ENCODE measurements at regions not wholly inside any gene's neighbourhood (a gene's known extent, or its start where the extent isn't known, plus 50 kb on each side); places are given as distances from the start of the nearest gene placed in this dataset.

DNA sequence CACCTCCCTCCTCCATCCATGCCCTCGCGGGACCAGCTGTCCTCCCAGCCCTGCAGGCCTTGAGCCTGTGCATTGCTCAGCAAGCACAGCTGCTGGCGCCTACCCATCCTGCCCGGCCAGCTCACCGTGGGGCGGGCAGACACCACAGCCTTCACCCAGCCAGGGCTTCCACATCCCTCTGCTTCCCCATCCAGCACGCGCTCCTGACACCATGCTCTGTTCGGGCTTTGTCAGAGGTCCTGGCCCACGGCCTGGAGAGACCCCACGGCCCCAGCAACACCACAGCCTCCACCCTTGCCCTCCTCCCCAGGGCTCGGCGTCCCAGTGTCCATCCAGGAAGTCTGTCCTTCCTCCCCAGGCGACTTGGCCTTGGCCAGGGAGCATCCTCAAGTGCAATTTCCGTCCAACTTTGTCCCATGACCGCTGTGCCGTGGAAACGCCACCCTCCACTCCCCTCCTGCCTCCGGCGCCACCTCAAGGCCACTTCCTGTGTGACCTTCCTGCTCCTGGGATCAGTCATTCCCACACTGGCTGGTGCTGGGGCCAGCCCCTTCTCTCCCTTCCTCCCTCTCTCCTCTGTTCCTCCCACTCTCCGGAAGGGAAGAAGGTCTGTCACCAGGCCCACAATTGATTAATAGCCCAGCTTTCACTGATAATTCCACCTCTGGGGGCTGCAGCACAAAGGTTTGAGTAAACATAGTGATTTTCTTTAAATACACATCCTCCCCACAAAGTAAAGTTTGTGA lies 71.5 kb upstream of the SMNDC1 start:
- Histone ChIP-seq H3K27me3 (ENCODE audit: control insufficient read depth, insufficient read depth, low read length) (no peaks in the 10 kb centered on the region), H3K4me1 (ENCODE audit: control insufficient read depth, insufficient read depth, low read length) (no peaks in the 10 kb centered on the region), H3K9me3 (ENCODE audit: control insufficient read depth, insufficient read depth, low read length) (no peaks in the 10 kb centered on the region), H3K36me3 (ENCODE audit: control insufficient read depth, insufficient read depth, low read length) (no peaks in the 10 kb centered on the region), H3K4me3 (ENCODE audit: low read length) (no peak overlapping the region), H3K27ac (ENCODE audit: low read length) (no peak overlapping the region)
- TF ChIP-seq CTCF (IDR thresholded peaks at IDR 0.05) = no peak
- Mint-ChIP-seq H3K27ac (no peak overlapping the region), H3K36me3 (no peaks in the 10 kb centered on the region), H3K4me1 (peaks cover 13 to 20% of the 10 kb centered on the region in 2 donors), H3K4me3 (no peak overlapping the region), H3K9me3 (no peaks in the 10 kb centered on the region), H3K27me3 (ENCODE audit: low read depth in 2 of 2) (peaks cover 11 to 14% of the 10 kb centered on the region in 2 donors)
- ATAC-seq (no peak), DNase-seq (no peak)
- intact Hi-C loops (cut with micrococcal nuclease) = no loop called here
- WGBS (ENCODE audit: insufficient coverage) = 71% methylated on average over 21 of the region's 21 CpGs

DNA sequence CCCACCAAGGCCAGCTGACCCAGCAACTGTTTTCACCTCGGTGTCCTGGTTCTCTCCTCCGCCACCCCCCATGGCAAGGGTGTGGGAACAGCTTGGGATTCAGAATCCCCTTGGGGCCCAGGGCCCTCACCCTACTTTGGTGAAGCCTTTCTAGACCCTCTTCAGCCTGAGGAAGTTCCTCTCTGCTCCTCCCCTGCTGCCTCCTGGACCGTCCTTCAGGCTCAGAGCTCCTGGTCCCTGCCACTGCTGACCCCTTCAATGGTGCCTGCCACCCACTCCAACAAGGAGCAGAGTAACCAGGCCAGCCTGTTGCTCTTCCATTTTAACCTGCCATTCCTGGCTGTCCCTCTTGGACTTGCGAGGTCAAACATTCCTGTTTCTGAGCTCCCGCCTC lies 72.0 kb upstream of the SMNDC1 start:
- 71% methylated on average over 5 of the region's 5 CpGs for WGBS (ENCODE audit: insufficient coverage)
- H3K4me3 ChIP-seq (ENCODE audit: low read length) = no peak overlapping the region
- Mint-ChIP-seq H3K4me1 (peaks cover 13 to 20% of the 10 kb centered on the region in 2 donors), H3K4me3 (no peak overlapping the region), H3K36me3 (no peaks in the 10 kb centered on the region), H3K9me3 (no peaks in the 10 kb centered on the region), H3K27ac (no peak overlapping the region), H3K27me3 (ENCODE audit: low read depth in 2 of 2) (peaks cover 11 to 14% of the 10 kb centered on the region in 2 donors)
- no peaks in the 10 kb centered on the region for H3K27me3 ChIP-seq (ENCODE audit: control insufficient read depth, insufficient read depth, low read length)
- H3K27ac ChIP-seq (ENCODE audit: low read length) = no peak overlapping the region
- H3K9me3 ChIP-seq (ENCODE audit: control insufficient read depth, insufficient read depth, low read length) = no peaks in the 10 kb centered on the region
- intact Hi-C loops (cut with micrococcal nuclease) = no loop called here
- DNase-seq (no peak), ATAC-seq (no peak)
- H3K36me3 ChIP-seq (ENCODE audit: control insufficient read depth, insufficient read depth, low read length) = no peaks in the 10 kb centered on the region
- TF ChIP-seq CTCF (IDR thresholded peaks at IDR 0.05) = no peak
- H3K4me1 ChIP-seq (ENCODE audit: control insufficient read depth, insufficient read depth, low read length) = no peaks in the 10 kb centered on the region

GRCh38 chr10:110378006-110378405 lies 73.3 kb upstream of the SMNDC1 start:
- WGBS (ENCODE audit: insufficient coverage) = 29% methylated on average over 4 of the region's 4 CpGs

More at GRCh38 chr10:110378006-110378405, 73.3 kb upstream of the SMNDC1 start:
- DNase-seq (no peak), ATAC-seq (no peak)
- Mint-ChIP-seq H3K27me3 (ENCODE audit: low read depth in 2 of 2) (peaks cover 11 to 14% of the 10 kb centered on the region in 2 donors), H3K9me3 (no peaks in the 10 kb centered on the region), H3K4me3 (no peak overlapping the region), H3K36me3 (no peaks in the 10 kb centered on the region), H3K4me1 (peaks cover 13 to 20% of the 10 kb centered on the region in 2 donors), H3K27ac (no peak overlapping the region)
- Histone ChIP-seq H3K27ac (ENCODE audit: low read length) (no peak overlapping the region), H3K27me3 (ENCODE audit: control insufficient read depth, insufficient read depth, low read length) (no peaks in the 10 kb centered on the region), H3K4me3 (ENCODE audit: low read length) (no peak overlapping the region), H3K4me1 (ENCODE audit: control insufficient read depth, insufficient read depth, low read length) (no peaks in the 10 kb centered on the region), H3K36me3 (ENCODE audit: control insufficient read depth, insufficient read depth, low read length) (no peaks in the 10 kb centered on the region), H3K9me3 (ENCODE audit: control insufficient read depth, insufficient read depth, low read length) (no peaks in the 10 kb centered on the region)
- intact Hi-C loops (cut with micrococcal nuclease) = no loop called here
- no peak for TF ChIP-seq CTCF (IDR thresholded peaks at IDR 0.05)
